ENCODE measurements at regions not wholly inside any gene's neighbourhood (a gene's known extent, or its start where the extent isn't known, plus 50 kb on each side); places are given as distances from the start of the nearest gene placed in this dataset.
"Not testable (repeated sequence)": the region's sequence is repeated elsewhere in the genome, so short reads cannot be mapped to it uniquely, and the experiment has no call there.

GRCh38 chr7:157467496-157468212 lies 130.8 kb downstream of the DNAJB6 start:
- DNase-seq, result no peak

DNA sequence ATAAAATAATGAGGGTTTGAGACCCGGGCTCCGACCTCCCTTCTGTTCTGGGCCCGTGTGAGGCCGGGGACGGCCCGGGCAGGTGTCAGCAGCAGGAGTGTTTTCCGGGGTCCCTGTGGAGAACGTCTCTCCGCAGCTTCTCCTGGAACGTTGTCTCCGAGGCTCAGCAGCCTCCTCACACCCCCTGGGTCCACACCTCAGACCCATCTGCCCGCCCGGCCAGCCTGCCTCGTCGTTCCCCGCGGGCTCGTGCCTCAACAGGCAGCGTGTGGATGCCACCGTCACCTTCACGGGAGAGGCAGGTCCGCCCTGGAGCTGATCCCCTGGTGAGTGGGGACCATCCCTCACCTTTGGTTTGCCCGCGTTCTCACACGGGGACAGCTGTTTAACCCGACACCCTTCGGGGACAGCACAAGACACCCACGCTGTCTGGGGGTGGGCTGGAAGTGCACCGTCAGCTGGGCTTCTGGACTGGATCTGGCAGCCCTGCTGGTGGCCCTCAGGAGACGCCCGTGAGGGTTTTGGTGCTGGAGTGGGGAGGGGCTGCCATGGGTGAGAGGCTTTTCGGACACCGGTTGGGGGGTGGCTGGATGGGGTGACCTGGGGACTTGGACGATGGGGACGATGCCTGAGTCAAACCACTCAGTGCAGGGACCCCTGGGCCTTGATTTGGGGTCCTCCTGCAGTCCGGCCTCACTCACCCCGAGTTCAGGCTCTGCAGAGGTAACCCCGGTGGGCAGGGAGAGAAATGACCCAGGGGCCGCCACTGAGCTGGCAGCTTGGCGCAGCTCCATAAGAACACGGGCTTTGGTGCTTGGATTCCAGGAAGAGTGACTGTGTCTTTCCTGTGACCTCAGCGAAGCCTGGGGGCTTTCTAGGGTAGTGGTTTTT lies 131.7 kb downstream of the DNAJB6 start:
- DNase-seq, result no peak

DNA sequence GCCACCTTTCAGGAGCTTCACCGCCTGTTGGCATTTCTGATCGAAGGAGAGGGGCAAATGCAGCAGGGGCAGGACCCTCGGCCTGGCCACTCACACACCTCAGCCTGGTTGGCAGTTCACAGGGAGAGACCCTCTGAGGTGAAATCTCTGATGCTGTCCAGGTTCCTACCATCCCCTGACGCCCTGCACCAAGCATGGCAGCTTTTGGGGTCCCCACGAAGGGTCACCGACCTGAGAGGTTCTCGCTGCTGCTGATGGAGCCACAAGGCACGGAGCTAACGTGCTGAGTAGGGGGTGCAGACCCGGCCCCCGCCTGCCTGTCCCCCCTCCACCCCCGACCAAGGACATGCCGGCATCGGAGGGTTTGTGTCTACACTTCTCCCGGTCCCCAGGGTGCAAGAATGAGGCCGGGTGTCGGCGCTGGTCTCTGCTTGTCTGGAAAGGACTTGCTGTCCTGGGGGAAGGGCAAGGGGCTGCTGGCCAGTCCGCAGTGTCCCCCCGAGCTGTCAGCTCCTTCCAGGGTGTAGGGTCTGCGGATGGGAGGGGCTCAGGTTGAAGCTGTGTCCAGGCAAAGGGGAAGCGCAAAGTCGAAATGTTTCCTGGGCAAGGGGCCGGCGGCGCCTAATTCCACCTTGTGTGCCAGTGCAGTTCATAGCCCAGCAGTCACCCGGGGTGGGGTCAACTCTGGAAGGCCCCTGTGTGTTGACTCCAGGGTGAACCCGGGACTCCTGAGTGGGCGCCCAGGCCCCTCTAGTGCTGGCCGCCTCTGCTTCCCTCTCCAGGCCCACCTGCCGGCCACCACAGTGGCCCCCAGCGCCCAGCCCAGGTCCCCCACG lies 132.6 kb downstream of the DNAJB6 start:
- DNase-seq, result no peak

DNA sequence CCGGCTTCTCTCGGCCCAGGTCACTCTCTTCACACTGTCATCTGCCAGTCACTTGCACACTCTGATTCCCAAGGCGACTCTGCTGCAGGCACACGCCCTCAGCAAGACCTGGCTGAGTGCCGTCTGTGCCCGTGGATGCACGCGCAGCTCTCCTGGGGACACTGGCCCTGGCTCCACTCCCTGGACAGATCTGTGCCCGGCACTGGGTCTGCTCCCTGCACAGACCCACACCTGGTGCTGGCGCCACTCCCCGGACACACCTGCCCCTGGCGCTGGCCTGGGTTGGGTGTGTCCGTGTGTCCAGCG lies 133.2 kb downstream of the DNAJB6 start:
- DNase-seq, result no peak

DNA sequence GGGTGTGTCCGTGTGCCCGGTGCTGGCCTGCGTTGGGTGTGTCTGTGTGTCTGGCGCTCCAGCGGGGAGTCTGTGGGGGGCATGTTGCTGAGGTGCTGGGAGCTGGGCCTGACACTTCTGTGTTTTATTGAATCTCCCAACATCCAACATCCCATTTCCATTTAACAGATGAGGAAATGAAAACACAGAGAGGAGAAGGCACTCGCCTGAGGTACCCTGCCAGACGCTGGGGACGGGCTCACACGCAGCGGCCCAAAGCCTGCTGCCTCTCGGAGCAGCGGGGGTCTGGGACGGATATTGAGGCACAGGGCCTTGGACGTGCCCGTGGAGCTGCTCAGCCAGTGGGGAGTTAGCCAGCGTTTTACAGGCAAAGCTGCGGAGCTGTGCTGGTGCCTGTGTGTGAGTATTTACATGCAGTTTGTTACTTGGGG lies 133.9 kb downstream of the DNAJB6 start:
- DNase-seq, result no peak

DNA sequence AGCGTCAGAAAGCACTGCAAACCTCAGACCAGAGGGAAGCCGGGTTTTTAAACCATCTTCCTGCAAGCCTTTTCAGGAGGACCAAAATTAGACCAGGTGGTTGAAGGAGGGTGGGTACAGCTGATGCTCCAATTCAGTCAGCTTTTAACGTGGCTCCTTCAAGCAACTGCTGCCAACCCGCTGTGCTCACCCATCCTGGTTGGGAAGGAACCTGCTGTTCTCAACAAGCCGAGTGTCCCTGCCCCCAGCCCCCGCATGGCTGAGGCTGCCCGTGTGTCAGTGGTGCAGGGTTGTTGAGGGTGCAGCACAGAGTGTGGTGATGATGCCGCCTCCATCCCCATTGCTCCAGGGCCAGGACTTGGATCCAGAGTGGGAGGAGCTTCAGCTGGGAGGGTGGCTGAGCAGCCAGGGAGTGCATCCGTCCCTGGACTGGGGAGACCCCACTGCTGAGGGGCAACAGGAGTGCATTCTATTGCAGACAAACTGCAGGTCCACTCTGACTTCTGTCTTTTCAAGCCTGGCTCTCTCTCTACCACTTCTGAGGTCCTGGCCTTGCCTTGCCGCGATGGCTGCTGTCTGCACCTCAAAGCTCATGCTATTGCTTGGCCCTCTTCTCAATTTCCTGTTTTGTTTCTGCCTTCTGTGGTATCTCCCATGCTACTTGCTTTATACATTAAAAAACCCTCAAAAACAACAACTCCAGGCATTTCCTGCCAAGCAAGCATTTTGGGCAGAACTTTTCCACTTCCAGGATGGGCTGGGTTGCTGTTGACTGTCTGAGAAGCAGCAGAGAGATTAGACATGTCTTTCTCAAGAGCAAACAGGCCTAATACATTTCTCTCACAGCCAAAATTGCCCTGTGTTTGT lies 134.7 kb downstream of the DNAJB6 start:
- DNase-seq, result peak; percentile 43

DNA sequence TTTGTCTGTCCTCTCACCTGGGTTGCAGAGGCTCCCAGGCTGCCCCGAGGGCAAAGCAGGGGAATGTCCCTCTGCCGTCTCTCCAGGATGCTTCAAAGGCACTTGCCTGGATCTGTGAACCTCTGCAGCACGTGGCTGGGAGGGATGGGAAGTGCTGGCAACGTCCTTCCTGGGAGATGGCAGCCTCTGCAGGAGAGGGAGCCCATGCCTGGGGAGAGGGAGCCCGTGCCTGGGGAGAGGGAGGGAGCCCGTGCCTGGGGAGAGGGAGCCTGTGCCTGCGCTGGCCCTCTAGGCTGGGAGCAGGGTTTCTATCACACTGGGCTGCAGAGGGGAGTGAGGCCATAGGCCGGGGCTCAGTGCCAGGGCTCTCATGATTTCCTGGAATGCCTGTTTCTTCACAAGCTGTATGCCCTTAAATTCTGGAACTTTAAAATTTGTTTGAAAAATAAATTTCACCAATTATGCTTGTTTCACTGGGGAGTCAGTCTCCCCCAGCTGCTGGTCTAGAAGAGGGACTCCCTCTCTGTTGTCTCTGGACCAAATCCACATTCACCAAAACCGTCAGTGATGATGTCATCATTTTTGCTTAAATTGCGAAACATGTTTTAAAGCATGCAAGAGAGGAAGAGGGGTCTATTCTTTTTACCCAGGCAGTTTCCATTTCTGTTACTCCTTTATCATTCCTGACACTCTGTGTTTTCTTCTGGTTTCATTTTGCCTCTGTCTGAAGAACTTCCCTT lies 135.7 kb downstream of the DNAJB6 start:
- DNase-seq, result no peak

- no peak for DNase-seq
These were observed 136.3 kb downstream of the DNAJB6 start for GRCh38 chr7:157473051-157473569.

DNA sequence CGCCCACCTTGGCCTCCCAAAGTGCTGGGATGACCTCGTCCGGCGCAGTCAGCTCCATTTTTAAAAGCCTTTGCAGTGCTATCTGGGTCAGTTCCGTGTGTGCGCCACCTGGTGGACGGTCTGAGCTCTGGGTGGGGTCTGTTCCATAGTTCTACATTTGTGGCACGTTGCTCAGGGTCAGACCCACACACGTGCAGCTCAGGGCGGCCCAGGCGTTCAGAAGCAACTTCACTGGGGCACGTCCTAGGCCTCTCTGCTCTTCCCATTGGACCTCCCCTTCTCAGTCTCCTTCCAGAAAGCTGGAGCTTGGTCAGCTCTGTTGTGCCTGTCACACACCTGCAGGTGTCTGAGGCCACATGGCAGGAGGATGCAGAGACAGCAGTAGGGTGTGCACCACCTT lies 137.9 kb downstream of the DNAJB6 start:
- DNase-seq, result no peak

DNA sequence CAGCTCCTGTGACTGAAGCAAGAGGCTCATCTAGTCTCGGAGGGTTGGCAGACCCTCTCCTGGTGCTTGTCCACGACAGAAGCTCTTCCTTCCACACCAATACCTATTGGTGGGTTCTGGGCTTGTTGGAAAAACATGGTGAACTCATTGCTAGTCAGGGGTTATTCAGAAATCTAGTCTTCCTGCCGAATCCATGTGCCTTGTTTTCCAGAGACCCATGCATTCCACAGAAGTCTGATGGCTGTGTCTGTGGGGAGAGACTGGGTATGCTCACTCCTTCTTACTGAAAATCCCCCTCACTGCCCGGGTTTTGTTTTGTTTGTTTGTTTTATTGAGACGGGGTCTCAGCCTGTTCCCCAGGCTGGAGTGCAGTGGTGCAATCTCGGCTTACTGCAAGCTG lies 138.3 kb downstream of the DNAJB6 start:
- no peak for DNase-seq

DNA sequence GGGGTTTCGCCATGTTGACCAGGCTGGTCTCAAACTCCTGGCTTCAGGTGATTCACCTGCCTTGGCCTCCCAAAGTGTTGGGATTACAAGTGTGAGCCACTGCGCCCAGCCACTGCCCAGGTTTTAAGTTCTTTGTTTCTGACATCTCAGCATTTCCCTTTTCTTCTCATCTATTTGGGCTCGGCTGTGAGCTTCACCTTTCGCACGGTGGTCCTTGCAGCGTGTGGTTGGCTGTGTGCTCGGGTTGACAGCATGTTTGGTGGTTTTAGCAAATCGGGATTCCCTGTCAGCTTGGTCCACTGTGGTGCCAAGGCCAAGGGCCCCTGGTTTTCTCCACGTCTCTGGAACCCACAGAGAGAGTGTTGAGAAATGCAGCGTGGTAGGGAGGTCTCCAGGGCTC lies 138.8 kb downstream of the DNAJB6 start:
- DNase-seq, result no peak

DNA sequence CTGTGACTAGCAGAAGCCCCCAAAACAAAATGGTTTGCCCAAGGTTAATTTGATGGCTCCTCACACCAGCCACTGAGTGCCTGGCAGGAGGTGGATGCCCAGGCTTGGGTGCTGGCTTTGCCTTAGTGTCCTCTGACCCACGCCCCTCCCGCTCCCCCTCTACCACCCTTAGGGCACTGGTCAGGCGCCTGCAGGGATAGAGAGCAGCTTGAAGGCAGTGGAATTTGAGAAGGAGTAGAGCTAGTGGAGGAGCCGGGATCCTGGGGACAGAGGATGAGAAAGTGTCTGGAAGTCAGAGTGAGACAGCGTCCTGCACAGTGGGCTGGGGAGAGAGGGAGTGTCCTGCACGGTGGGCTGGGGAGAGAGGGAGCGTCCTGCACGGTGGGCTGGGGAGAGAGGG lies 139.4 kb downstream of the DNAJB6 start:
- DNase-seq, result no peak

- DNase-seq, result no peak
These were observed 140.1 kb downstream of the DNAJB6 start for GRCh38 chr7:157476654-157477549.

DNA sequence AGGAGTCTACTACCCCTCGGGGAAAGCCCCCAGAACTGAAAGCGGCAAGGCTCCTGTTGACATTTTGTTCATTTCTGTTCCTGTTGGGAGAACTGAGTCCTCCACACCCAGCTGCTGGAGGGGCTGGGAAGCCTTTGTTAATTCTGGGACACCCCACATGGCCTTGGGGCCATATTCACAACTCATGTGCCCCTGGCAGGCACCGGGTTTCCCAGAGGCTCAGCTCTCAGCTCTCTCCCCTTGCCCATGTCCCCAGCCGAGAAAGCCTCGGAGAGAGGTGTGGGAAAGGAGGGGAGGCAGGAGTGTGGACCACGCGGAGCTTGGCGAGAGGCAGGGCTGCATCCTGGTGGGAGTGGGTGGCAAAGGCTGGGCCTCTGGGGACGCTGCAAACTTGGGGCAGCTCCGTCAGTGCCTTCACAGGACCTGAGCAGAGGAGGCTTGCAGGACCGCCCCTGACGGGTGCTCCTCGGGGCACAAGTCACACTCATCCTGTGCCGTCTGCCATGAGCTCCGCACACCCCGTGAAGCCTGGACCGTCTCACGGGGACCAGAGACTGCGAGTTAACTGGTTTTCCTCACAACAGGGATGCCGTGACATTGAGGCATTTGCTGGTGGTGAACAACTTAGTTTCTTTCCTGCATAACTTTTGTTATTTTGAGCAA lies 140.9 kb downstream of the DNAJB6 start:
- DNase-seq, result peak; percentile 15

- DNase-seq, result not testable (repeated sequence)
These were observed 141.8 kb downstream of the DNAJB6 start for GRCh38 chr7:157478611-157479010.

DNA sequence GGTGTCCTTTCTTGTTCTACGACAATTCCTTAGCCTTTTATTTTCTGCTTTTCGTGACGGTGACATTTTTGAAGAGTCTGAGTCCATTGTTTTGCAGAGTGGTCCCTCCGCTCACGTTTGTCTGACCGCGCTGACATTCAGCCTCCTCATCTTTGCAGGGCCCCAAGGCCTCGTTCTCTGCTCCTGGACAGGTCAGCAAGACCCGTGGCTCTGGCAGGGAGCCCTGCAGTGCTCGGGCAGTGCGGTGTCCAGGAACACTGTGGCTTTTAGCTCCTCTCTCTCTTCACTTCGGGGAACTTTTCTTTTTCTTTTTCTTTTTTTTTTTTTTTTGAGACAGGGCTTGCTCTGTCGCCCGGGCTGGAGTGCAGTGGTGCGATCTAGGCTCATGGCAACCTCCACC lies 142.5 kb downstream of the DNAJB6 start:
- no peak for DNase-seq

- no peak for DNase-seq
These were observed 143.7 kb downstream of the DNAJB6 start for GRCh38 chr7:157480371-157481050.

DNA sequence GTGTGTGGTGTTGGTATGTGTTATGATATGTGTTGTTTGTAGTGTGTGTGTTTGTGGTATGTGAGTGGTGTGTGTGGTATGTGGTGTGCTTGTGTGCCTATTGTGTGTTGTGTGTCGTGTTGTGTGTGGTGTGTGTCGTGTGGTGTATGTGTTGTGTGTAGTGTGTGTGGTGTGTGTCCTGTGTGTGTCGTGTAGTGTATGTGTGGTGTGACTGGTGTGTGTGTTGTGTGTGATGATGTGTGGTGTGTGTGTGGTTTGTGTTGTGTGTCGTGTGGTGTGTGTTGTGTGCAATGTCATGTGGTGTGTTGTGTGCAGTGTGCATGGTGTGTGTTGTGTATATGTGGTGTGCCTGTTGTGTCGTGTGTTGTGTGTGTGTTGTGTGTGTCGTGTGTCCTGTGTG lies 144.6 kb downstream of the DNAJB6 start:
- no peak for DNase-seq

DNA sequence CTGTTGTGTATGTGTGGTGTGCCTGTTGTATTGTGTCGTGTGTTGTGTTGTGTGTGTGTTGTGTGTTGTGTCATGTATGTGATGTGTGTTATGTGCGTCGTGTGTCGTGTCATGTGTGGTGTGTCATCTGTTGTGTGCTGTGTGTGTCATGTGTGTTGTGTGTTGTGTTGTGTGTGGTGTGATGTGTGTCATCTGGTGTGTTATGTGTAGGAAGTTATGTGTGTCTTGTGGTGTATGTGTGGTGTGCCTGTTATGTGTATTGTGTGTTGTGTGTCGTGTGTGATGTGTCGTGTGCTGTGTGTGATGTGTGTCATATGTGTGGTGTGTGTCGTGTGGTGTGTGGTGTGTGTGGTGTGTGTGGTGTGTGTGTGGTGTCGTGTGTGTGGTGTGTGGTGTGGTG lies 145.2 kb downstream of the DNAJB6 start:
- DNase-seq, result no peak

Data from CD4-positive, alpha-beta T cell treated with Interleukin-12 subunit alpha and Interleukin-12 subunit beta, for 1 hour (primary cell).